Gastrocnemius medialis (tissue), 4 donors: ENCODE measurements at regions not wholly inside any gene's neighbourhood (a gene's known extent, or its start where the extent isn't known, plus 50 kb on each side); places are given as distances from the start of the nearest gene placed in this dataset.

Experiments
- POLR2A ChIP-seq, 2 donors: fragments of 450-650 bp; IDR thresholded peaks; one replicate each; pipeline ENCODE4 v1.6.1; 2017; ENCODE audit warnings: antibody characterized with exemption in 2 of 2, mild to moderate bottlenecking in 2 of 2, moderate library complexity in 2 of 2
- TF ChIP-seq, protein P1 (sequence below), 5 experiments: fragments of 450-650 bp in 3 of 5; fragments of 200-600 bp in 2 of 5; sonication (generic) in 2 of 5; IDR thresholded peaks in 4 of 5; conservative IDR thresholded peaks in 1 of 5; 1 replicate in 4 of 5; 2 replicates in 1 of 5; pipeline ENCODE4 v1.5.1; 2016 to 2019; ENCODE audit warnings: antibody characterized with exemption in 5 of 5, mild to moderate bottlenecking in 3 of 5, moderate library complexity in 3 of 5

- TF ChIP-seq POLR2A (IDR thresholded peaks at IDR 0.05), result no peak
- TF ChIP-seq, protein P1, sequence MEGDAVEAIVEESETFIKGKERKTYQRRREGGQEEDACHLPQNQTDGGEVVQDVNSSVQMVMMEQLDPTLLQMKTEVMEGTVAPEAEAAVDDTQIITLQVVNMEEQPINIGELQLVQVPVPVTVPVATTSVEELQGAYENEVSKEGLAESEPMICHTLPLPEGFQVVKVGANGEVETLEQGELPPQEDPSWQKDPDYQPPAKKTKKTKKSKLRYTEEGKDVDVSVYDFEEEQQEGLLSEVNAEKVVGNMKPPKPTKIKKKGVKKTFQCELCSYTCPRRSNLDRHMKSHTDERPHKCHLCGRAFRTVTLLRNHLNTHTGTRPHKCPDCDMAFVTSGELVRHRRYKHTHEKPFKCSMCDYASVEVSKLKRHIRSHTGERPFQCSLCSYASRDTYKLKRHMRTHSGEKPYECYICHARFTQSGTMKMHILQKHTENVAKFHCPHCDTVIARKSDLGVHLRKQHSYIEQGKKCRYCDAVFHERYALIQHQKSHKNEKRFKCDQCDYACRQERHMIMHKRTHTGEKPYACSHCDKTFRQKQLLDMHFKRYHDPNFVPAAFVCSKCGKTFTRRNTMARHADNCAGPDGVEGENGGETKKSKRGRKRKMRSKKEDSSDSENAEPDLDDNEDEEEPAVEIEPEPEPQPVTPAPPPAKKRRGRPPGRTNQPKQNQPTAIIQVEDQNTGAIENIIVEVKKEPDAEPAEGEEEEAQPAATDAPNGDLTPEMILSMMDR (IDR thresholded peaks at IDR 0.05 in 4 of 5, conservative IDR thresholded peaks at IDR 0.05 in 1 of 5), result no peak
Observed at GRCh38 chr13:80753866-80754265, 412.9 kb upstream of the SPRY2 start.
